ENCODE measurements at regions not wholly inside any gene's neighbourhood (a gene's known extent, or its start where the extent isn't known, plus 50 kb on each side); places are given as distances from the start of the nearest gene placed in this dataset.

DNA sequence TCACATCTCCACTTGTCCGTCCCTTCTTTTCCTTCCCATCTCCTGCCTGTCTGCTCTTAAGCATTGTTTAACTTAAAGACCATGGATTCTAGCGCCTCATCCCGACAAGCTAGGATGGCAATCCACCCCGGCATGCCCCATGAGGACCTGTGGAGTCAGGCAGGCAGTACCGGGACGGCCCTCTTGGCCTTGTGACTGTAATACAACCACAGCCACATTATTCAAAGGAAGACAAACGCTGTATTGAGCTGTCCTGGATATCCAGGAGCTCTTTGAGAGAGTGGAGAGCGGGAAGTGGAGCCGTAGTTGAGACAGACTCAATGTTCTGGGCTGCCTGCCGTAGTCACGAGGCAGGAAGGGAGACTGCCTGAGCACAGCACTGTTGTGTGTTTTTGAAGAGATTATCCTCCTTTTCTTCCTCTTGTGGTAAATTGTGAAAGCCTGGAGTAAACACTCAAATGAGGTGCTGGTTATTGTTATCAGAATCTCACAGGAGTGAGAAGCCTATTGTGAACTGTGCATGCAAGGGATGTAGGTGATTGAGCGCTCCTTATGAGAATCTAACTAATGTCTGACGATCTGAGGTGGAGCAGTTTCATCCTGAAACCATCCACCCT, 929.8 kb upstream of the CNTNAP5 start:
- no peak for TF ChIP-seq ZNF449 (tag by site-specific recombination; IDR thresholded peaks at IDR 0.05)
- ChIA-PET CTCF (no interaction called here), POLR2A (no interaction called here)
- H3K27ac ChIP-seq (ENCODE audit: extremely low read depth, low read depth, low read length): no peak overlapping the region
- no peaks in the 10 kb centered on the region for H3K9me3 ChIP-seq (ENCODE audit: control insufficient read depth, insufficient read depth, low read depth, low read length)
- H3K4me3 ChIP-seq (ENCODE audit: low read depth, low read length): no peak overlapping the region
- no peaks in the 10 kb centered on the region for H3K36me3 ChIP-seq (ENCODE audit: control insufficient read depth in 2 of 2, insufficient read depth in 1 of 2, low read length in 2 of 2)
- no peaks in the 10 kb centered on the region for H3K4me1 ChIP-seq (ENCODE audit: control insufficient read depth, insufficient read depth, low read length)

DNA sequence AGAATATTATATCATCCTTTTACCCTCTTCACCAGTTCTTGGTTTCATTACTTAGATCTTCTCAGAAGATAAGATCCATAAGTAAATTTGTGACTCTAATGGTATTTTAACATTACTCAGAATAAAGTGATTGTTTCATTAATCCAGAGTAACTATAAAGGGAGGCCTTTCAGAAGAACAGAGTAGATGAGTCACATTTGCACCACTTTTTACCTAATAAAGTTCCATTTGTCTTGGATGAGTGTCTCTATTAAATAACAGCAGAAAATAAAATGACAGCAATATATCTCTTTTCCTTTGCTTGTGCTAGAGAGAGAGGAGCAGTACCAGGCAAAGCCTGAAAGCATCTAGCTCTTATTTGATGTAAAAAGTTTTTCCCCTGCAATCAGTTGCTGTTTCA, 926.5 kb upstream of the CNTNAP5 start:
- Histone ChIP-seq H3K4me1 (ENCODE audit: control insufficient read depth, insufficient read depth, low read length) (no peaks in the 10 kb centered on the region), H3K27ac (ENCODE audit: extremely low read depth, low read depth, low read length) (no peak overlapping the region), H3K36me3 (ENCODE audit: control insufficient read depth in 2 of 2, insufficient read depth in 1 of 2, low read length in 2 of 2) (no peaks in the 10 kb centered on the region), H3K4me3 (ENCODE audit: low read depth, low read length) (no peak overlapping the region), H3K9me3 (ENCODE audit: control insufficient read depth, insufficient read depth, low read depth, low read length) (no peaks in the 10 kb centered on the region)
- TF ChIP-seq ZNF132 (tag by site-specific recombination; IDR thresholded peaks at IDR 0.05; ENCODE audit: borderline replicate concordance): no peak
- ChIA-PET POLR2A (no interaction called here), CTCF (no interaction called here)

DNA sequence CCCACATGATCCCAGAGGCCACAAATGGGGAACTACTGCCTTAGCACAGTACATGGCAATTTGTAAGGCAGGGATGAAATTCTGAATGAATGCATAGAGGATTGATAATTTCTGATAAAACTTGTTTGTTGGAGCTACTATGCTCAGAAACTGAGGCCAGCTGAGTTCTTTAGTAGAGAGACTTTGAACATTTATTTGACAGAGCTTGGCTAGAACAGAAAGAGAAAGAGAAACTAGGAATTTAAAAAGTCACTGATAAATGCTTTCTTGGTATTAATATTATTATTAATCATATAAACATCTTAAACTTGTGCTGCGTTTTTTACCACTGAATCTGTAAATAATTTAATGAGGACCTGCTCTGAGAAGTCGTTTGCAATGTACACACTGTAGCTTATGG, 923.7 kb upstream of the CNTNAP5 start:
- Histone ChIP-seq H3K9me3 (ENCODE audit: control insufficient read depth, insufficient read depth, low read depth, low read length) (no peaks in the 10 kb centered on the region), H3K4me3 (ENCODE audit: low read depth, low read length) (no peak overlapping the region), H3K27ac (ENCODE audit: extremely low read depth, low read depth, low read length) (no peak overlapping the region), H3K4me1 (ENCODE audit: control insufficient read depth, insufficient read depth, low read length) (no peaks in the 10 kb centered on the region), H3K36me3 (ENCODE audit: control insufficient read depth in 2 of 2, insufficient read depth in 1 of 2, low read length in 2 of 2) (no peaks in the 10 kb centered on the region)
- TF ChIP-seq ZNF521 (tag by site-specific recombination; IDR thresholded peaks at IDR 0.05): no peak
- ChIA-PET CTCF (no interaction called here), POLR2A (no interaction called here)

GRCh38 chr2:123103902-123104301, 921.2 kb upstream of the CNTNAP5 start:
- Histone ChIP-seq H3K4me3 (ENCODE audit: low read depth, low read length) (no peak overlapping the region), H3K27ac (ENCODE audit: extremely low read depth, low read depth, low read length) (no peak overlapping the region), H3K36me3 (ENCODE audit: control insufficient read depth in 2 of 2, insufficient read depth in 1 of 2, low read length in 2 of 2) (no peaks in the 10 kb centered on the region), H3K4me1 (ENCODE audit: control insufficient read depth, insufficient read depth, low read length) (no peaks in the 10 kb centered on the region), H3K9me3 (ENCODE audit: control insufficient read depth, insufficient read depth, low read depth, low read length) (no peaks in the 10 kb centered on the region)
- POLR2A ChIA-PET: no interaction called here
- TF ChIP-seq ZNF449 (tag by site-specific recombination; IDR thresholded peaks at IDR 0.05) (no peak), ZNF266 (tag by site-specific recombination; IDR thresholded peaks at IDR 0.05; ENCODE audit: low read depth) (no peak), ZNF600 (tag by site-specific recombination; IDR thresholded peaks at IDR 0.05) (no peak), ZNF366 (tag by site-specific recombination; conservative IDR thresholded peaks at IDR 0.05) (no peak), KLF16 (tag by site-specific recombination; IDR thresholded peaks at IDR 0.05) (no peak), ZNF654 (tag by site-specific recombination; IDR thresholded peaks at IDR 0.05; ENCODE audit: low read depth) (no peak), ZNF391 (tag by site-specific recombination; IDR thresholded peaks at IDR 0.05; ENCODE audit: borderline replicate concordance, low read depth) (no peak), ZSCAN18 (tag by site-specific recombination; IDR thresholded peaks at IDR 0.05) (no peak)
- TF ChIP-seq, protein P1, sequence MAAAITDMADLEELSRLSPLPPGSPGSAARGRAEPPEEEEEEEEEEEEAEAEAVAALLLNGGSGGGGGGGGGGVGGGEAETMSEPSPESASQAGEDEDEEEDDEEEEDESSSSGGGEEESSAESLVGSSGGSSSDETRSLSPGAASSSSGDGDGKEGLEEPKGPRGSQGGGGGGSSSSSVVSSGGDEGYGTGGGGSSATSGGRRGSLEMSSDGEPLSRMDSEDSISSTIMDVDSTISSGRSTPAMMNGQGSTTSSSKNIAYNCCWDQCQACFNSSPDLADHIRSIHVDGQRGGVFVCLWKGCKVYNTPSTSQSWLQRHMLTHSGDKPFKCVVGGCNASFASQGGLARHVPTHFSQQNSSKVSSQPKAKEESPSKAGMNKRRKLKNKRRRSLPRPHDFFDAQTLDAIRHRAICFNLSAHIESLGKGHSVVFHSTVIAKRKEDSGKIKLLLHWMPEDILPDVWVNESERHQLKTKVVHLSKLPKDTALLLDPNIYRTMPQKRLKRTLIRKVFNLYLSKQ (tag by site-specific recombination; IDR thresholded peaks at IDR 0.05; ENCODE audit: borderline replicate concordance): no peak
- CTCF ChIA-PET: no interaction called here
